ENCODE measurements at regions not wholly inside any gene's neighbourhood (a gene's known extent, or its start where the extent isn't known, plus 50 kb on each side); places are given as distances from the start of the nearest gene placed in this dataset.

GRCh38 chr6:96302991-96303390, 218.6 kb upstream of the UFL1 start:
- no peak for DNase-seq (ENCODE audit: low read depth)
- in situ Hi-C loops (cut with HindIII; ENCODE audit: low sequenced_read_pairs) = no loop called here
- no peak for TF ChIP-seq CTCF (IDR thresholded peaks at IDR 0.05; ENCODE audit: low read depth, low read length, missing control alignments)
- no peak overlapping the region for H3K4me3 ChIP-seq (ENCODE audit: low read depth, low read length)

GRCh38 chr6:96304997-96305396, 216.6 kb upstream of the UFL1 start:
- no peak for TF ChIP-seq CTCF (IDR thresholded peaks at IDR 0.05; ENCODE audit: low read depth, low read length, missing control alignments)
- DNase-seq (ENCODE audit: low read depth) = no peak
- H3K4me3 ChIP-seq (ENCODE audit: low read depth, low read length) = no peak overlapping the region
- in situ Hi-C loops (cut with HindIII; ENCODE audit: low sequenced_read_pairs) = no loop called here

GRCh38 chr6:96330884-96331283, 190.7 kb upstream of the UFL1 start:
- in situ Hi-C loops (cut with HindIII; ENCODE audit: low sequenced_read_pairs) = no loop called here
- DNase-seq (ENCODE audit: low read depth) = no peak
- TF ChIP-seq CTCF (IDR thresholded peaks at IDR 0.05; ENCODE audit: low read depth, low read length, missing control alignments) = no peak
- no peak overlapping the region for H3K4me3 ChIP-seq (ENCODE audit: low read depth, low read length)

GRCh38 chr6:96340164-96340563, 181.4 kb upstream of the UFL1 start:
- no peak for DNase-seq (ENCODE audit: low read depth)
- H3K4me3 ChIP-seq (ENCODE audit: low read depth, low read length) = no peak overlapping the region
- in situ Hi-C loops (cut with HindIII; ENCODE audit: low sequenced_read_pairs) = no loop called here
- TF ChIP-seq CTCF (IDR thresholded peaks at IDR 0.05; ENCODE audit: low read depth, low read length, missing control alignments) = no peak

- H3K4me3 ChIP-seq (ENCODE audit: low read depth, low read length) = no peak overlapping the region
- no peak for DNase-seq (ENCODE audit: low read depth)
- no peak for TF ChIP-seq CTCF (IDR thresholded peaks at IDR 0.05; ENCODE audit: low read depth, low read length, missing control alignments)
- in situ Hi-C loops (cut with HindIII; ENCODE audit: low sequenced_read_pairs) = no loop called here
These were observed 176.1 kb upstream of the UFL1 start for GRCh38 chr6:96345501-96345900.

GRCh38 chr6:96381246-96381645, 140.4 kb upstream of the UFL1 start:
- no peak overlapping the region for H3K4me3 ChIP-seq (ENCODE audit: low read depth, low read length)
- no peak for DNase-seq (ENCODE audit: low read depth)
- in situ Hi-C loops (cut with HindIII; ENCODE audit: low sequenced_read_pairs) = no loop called here

More at GRCh38 chr6:96381246-96381645, 140.4 kb upstream of the UFL1 start:
- no peak for TF ChIP-seq CTCF (IDR thresholded peaks at IDR 0.05; ENCODE audit: low read depth, low read length, missing control alignments)
